OCI-LY1 (cell line): ENCODE measurements at regions not wholly inside any gene's neighbourhood (a gene's known extent, or its start where the extent isn't known, plus 50 kb on each side); places are given as distances from the start of the nearest gene placed in this dataset.

ENCODE experiments used
- H2AFZ ChIP-seq: fragments of 200-600 bp; sonication (generic), shearing (Covaris generic); 2 replicates; pipeline ENCODE4 v1.6.0; 2014; ENCODE audit warnings: antibody characterized with exemption, mild to moderate bottlenecking, low read length
- H3F3A ChIP-seq: fragments of 200-600 bp; sonication (generic), shearing (Covaris generic); 2 replicates; pipeline ENCODE4 v1.6.0; 2014; ENCODE audit warnings: mild to moderate bottlenecking, antibody characterized with exemption, low read length, moderate library complexity; ENCODE audit not compliant: insufficient read depth
- H3K27ac ChIP-seq: fragments of 200-600 bp; sonication (generic); 2 replicates; pipeline ENCODE4 v1.5.1; 2014; ENCODE audit warnings: low read length, mixed run types, mild to moderate bottlenecking, low read depth; ENCODE audit not compliant: poor library complexity, severe bottlenecking
- H3K27me3 ChIP-seq: fragments of 200-600 bp; sonication (generic); 2 replicates; pipeline ENCODE4 v1.6.0; 2014; ENCODE audit warnings: antibody characterized with exemption, mild to moderate bottlenecking, low read length, moderate library complexity; ENCODE audit not compliant: insufficient read depth
- H3K36me3 ChIP-seq: fragments of 200-600 bp; sonication (generic); 2 replicates; pipeline ENCODE4 v1.6.1; 2014; ENCODE audit warnings: mild to moderate bottlenecking, antibody characterized with exemption, low read length, moderate library complexity, mixed read lengths; ENCODE audit not compliant: insufficient read depth
- H3K4me1 ChIP-seq: fragments of 200-600 bp; sonication (generic); 2 replicates; pipeline ENCODE4 v1.5.1; 2014; ENCODE audit warnings: mild to moderate bottlenecking, low read length, moderate library complexity; ENCODE audit not compliant: insufficient read depth, severe bottlenecking
- H3K4me2 ChIP-seq: fragments of 200-600 bp; sonication (generic), shearing (Covaris generic); 2 replicates; pipeline ENCODE4 v1.6.1; 2014; ENCODE audit warnings: low read length
- H3K4me3 ChIP-seq: fragments of 200-600 bp; sonication (generic); 2 replicates; pipeline ENCODE4 v1.5.1; 2014; ENCODE audit warnings: low read length, low read depth, mild to moderate bottlenecking, mixed read lengths; ENCODE audit not compliant: poor library complexity, severe bottlenecking
- H3K79me2 ChIP-seq: fragments of 200-600 bp; shearing (Covaris generic); 2 replicates; pipeline ENCODE4 v1.6.1; 2016; ENCODE audit warnings: mixed run types, low read length, mixed read lengths; ENCODE audit not compliant: insufficient read depth
- H3K9ac ChIP-seq: fragments of 200-600 bp; sonication (generic), shearing (Covaris generic); 2 replicates; pipeline ENCODE4 v1.6.1; 2014; ENCODE audit warnings: mild to moderate bottlenecking, low read length, mixed read lengths
- H3K9me2 ChIP-seq: fragments of 200-600 bp; sonication (generic), shearing (Covaris generic); 2 replicates; pipeline ENCODE4 v1.6.1; 2014; ENCODE audit warnings: low read depth, mild to moderate bottlenecking, low read length, mixed read lengths
- H3K9me3 ChIP-seq: fragments of 200-600 bp; shearing (Covaris generic); 2 replicates; pipeline ENCODE4 v1.6.1; 2014; ENCODE audit warnings: low read length, mixed read lengths
- H4K20me1 ChIP-seq: fragments of 200-600 bp; sonication (generic), shearing (Covaris generic); 2 replicates; pipeline ENCODE4 v1.6.0; 2016; ENCODE audit warnings: mild to moderate bottlenecking, low read length; ENCODE audit not compliant: insufficient read depth
- EZH2 ChIP-seq: fragments of 200-600 bp; sonication (generic), shearing (Covaris generic); IDR thresholded peaks from 2 replicates; pipeline ENCODE4 v1.8.0; 2017; ENCODE audit warnings: borderline replicate concordance, mixed run types, mild to moderate bottlenecking, antibody characterized with exemption, low read length, moderate library complexity, mixed read lengths
- TF ChIP-seq, protein P1 (sequence below): fragments of 200-600 bp; sonication (generic), shearing (Covaris generic); IDR thresholded peaks from 2 replicates; pipeline ENCODE4 v1.5.1; 2017; ENCODE audit warnings: mild to moderate bottlenecking, antibody characterized with exemption, low read length, moderate library complexity, mixed read lengths

DNA sequence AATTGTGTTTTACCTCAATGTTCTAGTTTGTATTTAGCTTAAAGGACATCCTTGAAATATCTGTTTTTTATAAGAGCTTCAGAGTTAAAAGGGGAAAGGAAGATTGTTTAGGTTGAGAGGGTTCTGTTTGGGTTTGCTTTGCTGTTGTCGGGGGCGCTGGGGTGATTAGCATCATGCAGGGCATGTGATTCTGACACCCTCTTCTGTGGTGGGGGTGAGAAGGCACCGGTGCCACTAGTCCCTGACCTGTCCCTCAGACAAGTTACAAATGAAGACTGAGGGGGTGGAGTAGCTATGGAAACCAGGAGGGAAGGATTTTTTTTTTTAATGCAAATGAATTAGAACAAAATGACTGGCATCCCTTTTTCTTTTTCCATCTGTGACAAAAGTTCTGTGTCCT lies 291.3 kb downstream of the RPAP3 start:
- Histone ChIP-seq H4K20me1 (no peaks in the 10 kb centered on the region), H3K4me2 (no peak overlapping the region), H3K4me1 (no peaks in the 10 kb centered on the region), H3K9me3 (no peaks in the 10 kb centered on the region), H3K4me3 (no peak overlapping the region), H3K79me2 (no peaks in the 10 kb centered on the region), H3K9ac (no peak overlapping the region), H2AFZ (no peak overlapping the region), H3F3A (no peaks in the 10 kb centered on the region), H3K27ac (no peak overlapping the region), H3K36me3 (no peaks in the 10 kb centered on the region), H3K9me2 (no peaks in the 10 kb centered on the region), H3K27me3 (no peaks in the 10 kb centered on the region)
- TF ChIP-seq, protein P1, sequence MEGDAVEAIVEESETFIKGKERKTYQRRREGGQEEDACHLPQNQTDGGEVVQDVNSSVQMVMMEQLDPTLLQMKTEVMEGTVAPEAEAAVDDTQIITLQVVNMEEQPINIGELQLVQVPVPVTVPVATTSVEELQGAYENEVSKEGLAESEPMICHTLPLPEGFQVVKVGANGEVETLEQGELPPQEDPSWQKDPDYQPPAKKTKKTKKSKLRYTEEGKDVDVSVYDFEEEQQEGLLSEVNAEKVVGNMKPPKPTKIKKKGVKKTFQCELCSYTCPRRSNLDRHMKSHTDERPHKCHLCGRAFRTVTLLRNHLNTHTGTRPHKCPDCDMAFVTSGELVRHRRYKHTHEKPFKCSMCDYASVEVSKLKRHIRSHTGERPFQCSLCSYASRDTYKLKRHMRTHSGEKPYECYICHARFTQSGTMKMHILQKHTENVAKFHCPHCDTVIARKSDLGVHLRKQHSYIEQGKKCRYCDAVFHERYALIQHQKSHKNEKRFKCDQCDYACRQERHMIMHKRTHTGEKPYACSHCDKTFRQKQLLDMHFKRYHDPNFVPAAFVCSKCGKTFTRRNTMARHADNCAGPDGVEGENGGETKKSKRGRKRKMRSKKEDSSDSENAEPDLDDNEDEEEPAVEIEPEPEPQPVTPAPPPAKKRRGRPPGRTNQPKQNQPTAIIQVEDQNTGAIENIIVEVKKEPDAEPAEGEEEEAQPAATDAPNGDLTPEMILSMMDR = no peak
- no peak for TF ChIP-seq EZH2

- no peaks in the 10 kb centered on the region for H3K9me2 ChIP-seq
- H3K4me3 ChIP-seq = no peak overlapping the region
- no peaks in the 10 kb centered on the region for H3F3A ChIP-seq
- H3K36me3 ChIP-seq = no peaks in the 10 kb centered on the region
- no peaks in the 10 kb centered on the region for H4K20me1 ChIP-seq
- no peaks in the 10 kb centered on the region for H3K27me3 ChIP-seq
- no peak overlapping the region for H2AFZ ChIP-seq
- no peak overlapping the region for H3K4me2 ChIP-seq
- no peaks in the 10 kb centered on the region for H3K4me1 ChIP-seq
- H3K79me2 ChIP-seq = no peaks in the 10 kb centered on the region
- H3K27ac ChIP-seq = no peak overlapping the region
- no peak overlapping the region for H3K9ac ChIP-seq
- TF ChIP-seq, protein P1 = no peak
- TF ChIP-seq EZH2 = no peak
- H3K9me3 ChIP-seq = no peaks in the 10 kb centered on the region
Measured at GRCh38 chr12:47413806-47414205, 292.0 kb downstream of the RPAP3 start.

DNA sequence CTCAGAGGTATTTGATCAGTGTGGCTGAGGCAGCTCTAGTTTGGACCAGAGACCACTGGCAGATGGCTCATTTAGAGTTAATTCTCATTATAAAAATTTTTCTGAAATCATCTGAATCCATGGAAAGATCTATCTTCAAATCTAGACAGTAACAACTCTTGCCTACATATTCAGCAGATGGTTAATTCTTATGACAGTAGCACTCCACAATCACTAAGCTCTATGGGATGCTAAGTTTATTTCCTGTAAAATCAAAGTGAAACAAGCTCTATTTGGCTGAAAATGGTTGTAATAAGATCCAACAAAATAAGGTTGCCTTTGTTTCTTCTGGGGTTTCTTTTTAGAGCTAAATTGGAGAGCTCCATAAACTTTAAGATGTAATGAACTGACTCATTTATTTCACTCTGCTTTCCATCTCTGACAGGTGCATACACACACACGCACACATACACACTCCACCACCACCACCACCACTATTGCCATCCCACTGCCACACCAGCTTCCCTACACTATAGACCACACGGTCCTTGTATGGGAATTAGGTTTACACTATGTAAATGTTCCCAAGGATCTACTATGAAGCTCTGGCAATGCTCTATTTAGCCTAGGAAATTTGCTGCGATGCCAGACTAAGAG lies 293.1 kb downstream of the RPAP3 start:
- peaks cover 8% of the 10 kb centered on the region for H3K4me1 ChIP-seq
- no peaks in the 10 kb centered on the region for H3F3A ChIP-seq
- no peak overlapping the region for H2AFZ ChIP-seq
- H3K9ac ChIP-seq = no peak overlapping the region
- TF ChIP-seq, protein P1 = no peak
- no peak for TF ChIP-seq EZH2
- no peaks in the 10 kb centered on the region for H3K9me2 ChIP-seq
- no peaks in the 10 kb centered on the region for H3K27me3 ChIP-seq
- H3K27ac ChIP-seq = no peak overlapping the region
- H3K4me2 ChIP-seq = no peak overlapping the region
- no peaks in the 10 kb centered on the region for H4K20me1 ChIP-seq
- H3K9me3 ChIP-seq = no peaks in the 10 kb centered on the region
- H3K4me3 ChIP-seq = no peak overlapping the region
- no peaks in the 10 kb centered on the region for H3K79me2 ChIP-seq
- no peaks in the 10 kb centered on the region for H3K36me3 ChIP-seq
